IMR-90 (cell line): ENCODE measurements at regions not wholly inside any gene's neighbourhood (a gene's known extent, or its start where the extent isn't known, plus 50 kb on each side); places are given as distances from the start of the nearest gene placed in this dataset.

ENCODE experiments used
- ATAC-seq: fragments of 200-7000 bp; cut with Tn5 transposase; 2 replicates; pipeline ENCODE4 v1.9.1; 2020; ENCODE audit warnings: low read depth, mild to moderate bottlenecking, moderate library complexity
- BruUV-seq: library from RNA; stranded (reverse); fragments of 400-500 nt; replicated peaks from 2 replicates; lab custom pipeline; 2021; lab: Mats Ljungman, UMichigan
- CTCF ChIA-PET: fragments of 300-600 bp; formaldehyde crosslinking; extraction: SDS; loops from one replicate; lab custom pipeline; 2021; ENCODE audit warnings: antibody characterized with exemption; lab: Yijun Ruan, JAX
- POLR2A ChIA-PET: fragments of 300-600 bp; sonication (Branson Sonifier 250); formaldehyde crosslinking; loops from one replicate; lab custom pipeline; 2022; ENCODE audit warnings: antibody characterized with exemption; ENCODE audit not compliant: unreplicated experiment; lab: Charles Lee
- DNase-seq: peaks from one replicate; pipeline ENCODE4 v3.0.0; 2013
- H2AFZ ChIP-seq: replicated peaks from 2 replicates; pipeline ENCODE3; 2013; ENCODE audit warnings: low read length, mild to moderate bottlenecking; ENCODE audit not compliant: poor library complexity
- H2AK5ac ChIP-seq: 2 replicates; pipeline ENCODE4 v1.6.1; 2013; ENCODE audit warnings: low read depth, low read length, inconsistent platforms
- H2AK9ac ChIP-seq: replicated peaks from 2 replicates; pipeline ENCODE3; 2013; ENCODE audit warnings: mild to moderate bottlenecking, low read depth, low read length, moderate library complexity; ENCODE audit not compliant: poor library complexity
- H2BK120ac ChIP-seq: 2 replicates; pipeline ENCODE4 v1.6.1; 2013; ENCODE audit warnings: low read depth, low read length, inconsistent platforms
- H2BK15ac ChIP-seq: 3 replicates; pipeline ENCODE4 v1.6.1; 2013; ENCODE audit warnings: low read depth, low read length, inconsistent platforms
- H2BK20ac ChIP-seq: 2 replicates; pipeline ENCODE4 v1.6.1; 2013; ENCODE audit warnings: low read depth, mild to moderate bottlenecking, inconsistent platforms, low read length, moderate library complexity
- H2BK5ac ChIP-seq: 2 replicates; pipeline ENCODE4 v1.6.1; 2013; ENCODE audit warnings: mild to moderate bottlenecking, low read depth, low read length, inconsistent platforms; ENCODE audit not compliant: poor library complexity, severe bottlenecking
- H3K14ac ChIP-seq: replicated peaks from 2 replicates; pipeline ENCODE4 v1.6.1; 2013; ENCODE audit warnings: low read depth, low read length, inconsistent platforms
- H3K18ac ChIP-seq: 2 replicates; pipeline ENCODE4 v1.6.1; 2013; ENCODE audit warnings: low read depth, low read length, control low read depth
- H3K23ac ChIP-seq: 2 replicates; pipeline ENCODE4 v1.6.1; 2013; ENCODE audit warnings: low read depth, low read length, inconsistent platforms
- H3K27ac ChIP-seq: 2 replicates; pipeline ENCODE4 v1.5.1; 2013; ENCODE audit warnings: mild to moderate bottlenecking, control low read depth, low read length; ENCODE audit not compliant: insufficient read depth
- H3K27me3 ChIP-seq: 2 replicates; pipeline ENCODE4 v1.6.1; 2013; ENCODE audit warnings: low read length; ENCODE audit not compliant: control insufficient read depth, insufficient read depth
- H3K36me3 ChIP-seq: 2 replicates; pipeline ENCODE4 v1.6.1; 2013; ENCODE audit warnings: low read length, mixed read lengths; ENCODE audit not compliant: control insufficient read depth, insufficient read depth
- H3K4ac ChIP-seq: 2 replicates; pipeline ENCODE4 v1.6.1; 2013; ENCODE audit warnings: low read depth, low read length, inconsistent platforms
- H3K4me1 ChIP-seq: 2 replicates; pipeline ENCODE4 v1.6.1; 2013; ENCODE audit warnings: low read length, mixed read lengths; ENCODE audit not compliant: control insufficient read depth, insufficient read depth
- H3K4me2 ChIP-seq: 2 replicates; pipeline ENCODE4 v1.6.1; 2013; ENCODE audit warnings: low read depth, mild to moderate bottlenecking, control low read depth, low read length, moderate library complexity
- H3K4me3 ChIP-seq: 2 replicates; pipeline ENCODE4 v1.5.1; 2013; ENCODE audit warnings: low read depth, mild to moderate bottlenecking, control low read depth, low read length, moderate library complexity; ENCODE audit not compliant: insufficient read depth
- H3K56ac ChIP-seq: 2 replicates; pipeline ENCODE4 v1.6.1; 2013; ENCODE audit warnings: low read length, inconsistent platforms; ENCODE audit not compliant: insufficient read depth; ENCODE audit errors: extremely low read depth
- H3K79me1 ChIP-seq, 2 experiments: 2 replicates each; pipeline ENCODE4 v1.6.1; 2013; ENCODE audit warnings: low read length in 2 of 2, inconsistent platforms in 1 of 2, low read depth in 1 of 2
- H3K9ac ChIP-seq: 2 replicates; pipeline ENCODE4 v1.6.1; 2013; ENCODE audit warnings: low read depth, low read length, control low read depth
- H3K9me1 ChIP-seq: 2 replicates; pipeline ENCODE4 v1.6.1; 2013; ENCODE audit warnings: low read length, inconsistent platforms; ENCODE audit not compliant: insufficient read depth
- H3K9me3 ChIP-seq: 2 replicates; pipeline ENCODE4 v1.6.1; 2013; ENCODE audit warnings: low read length; ENCODE audit not compliant: control insufficient read depth, insufficient read depth
- H4K20me1 ChIP-seq: 2 replicates; pipeline ENCODE4 v1.6.1; 2013; ENCODE audit warnings: low read length, inconsistent platforms; ENCODE audit not compliant: insufficient read depth
- H4K5ac ChIP-seq: 2 replicates; pipeline ENCODE4 v1.6.1; 2013; ENCODE audit warnings: mild to moderate bottlenecking, low read depth, low read length, control low read depth
- H4K8ac ChIP-seq, 2 experiments: 2 replicates each; pipeline ENCODE4 v1.6.1; 2013; ENCODE audit warnings: low read depth in 2 of 2, low read length in 2 of 2, control low read depth in 1 of 2, inconsistent platforms in 1 of 2
- H4K91ac ChIP-seq: 2 replicates; pipeline ENCODE4 v1.6.1; 2013; ENCODE audit warnings: low read depth, low read length, inconsistent platforms; ENCODE audit not compliant: insufficient read depth
- CEBPB ChIP-seq: IDR thresholded peaks from 2 replicates; pipeline ENCODE4 v1.6.1; 2012; ENCODE audit warnings: low read depth, low read length, improper control_type of control experiment
- MAFK ChIP-seq: IDR thresholded peaks from 2 replicates; pipeline ENCODE4 v1.6.1; 2012; ENCODE audit warnings: low read depth, low read length, improper control_type of control experiment
- MXI1 ChIP-seq: IDR thresholded peaks from 2 replicates; pipeline ENCODE4 v1.6.1; 2012; ENCODE audit warnings: low read depth, mild to moderate bottlenecking, low read length, moderate library complexity, borderline replicate concordance
- NFE2L2 ChIP-seq: fragments of 150-350 bp; IDR thresholded peaks from 2 replicates; pipeline ENCODE4 v1.6.1; 2016; ENCODE audit warnings: low read depth, mild to moderate bottlenecking, low read length
- POLR2A ChIP-seq: IDR thresholded peaks from 2 replicates; pipeline ENCODE4 v1.6.1; 2012; ENCODE audit warnings: mild to moderate bottlenecking, low read depth, low read length
- RFX5 ChIP-seq: IDR thresholded peaks from 2 replicates; pipeline ENCODE4 v1.8.0; 2012; ENCODE audit warnings: low read depth, mild to moderate bottlenecking, low read length, moderate library complexity
- SMC3 ChIP-seq: fragments of 150-350 bp; IDR thresholded peaks from 2 replicates; pipeline ENCODE4 v1.6.1; 2016; ENCODE audit warnings: low read depth, mild to moderate bottlenecking, antibody characterized with exemption, low read length, moderate library complexity
- WGBS, 2 experiments: methylation state at CpG; one replicate each; pipeline versions ENCODE4 v1.1.5 to v1.1.7; 2013; ENCODE audit warnings: missing lambda C conversion rate in 2 of 2; ENCODE audit not compliant: insufficient read length in 1 of 2; ENCODE audit errors: extremely low coverage in 2 of 2; 5-methylcytosine and 5-hydroxymethylcytosine counted together
- dilution Hi-C: fragments of 300-500 bp; cut with HindIII; formaldehyde crosslinking; loops from one replicate; pipeline ENCODE4 v1.14.3; 2018; ENCODE audit warnings: low sequenced_read_pairs; ENCODE audit not compliant: unreplicated experiment
- in situ Hi-C: fragments of 300-500 bp; cut with MboI; formaldehyde crosslinking; loops from 3 replicates; pipeline ENCODE4 v1.14.3; 2019; ENCODE audit warnings: low sequenced_read_pairs, inconsistent platforms, mixed read lengths
- intact Hi-C: fragments of 100-400 bp; cut with micrococcal nuclease; formaldehyde crosslinking; loops from 2 replicates; pipeline ENCODE4 v1.10.0; 2022
- TF ChIP-seq, protein P1 (sequence below): conservative IDR thresholded peaks from 2 replicates; pipeline ENCODE4 v1.5.1; 2012; ENCODE audit warnings: mild to moderate bottlenecking, low read depth, low read length, improper control_type of control experiment
- TF ChIP-seq, protein P2 (sequence below): fragments of 150-350 bp; IDR thresholded peaks from 2 replicates; pipeline ENCODE4 v1.6.1; 2016; ENCODE audit warnings: low read depth, mild to moderate bottlenecking, low read length, moderate library complexity, borderline replicate concordance

DNA sequence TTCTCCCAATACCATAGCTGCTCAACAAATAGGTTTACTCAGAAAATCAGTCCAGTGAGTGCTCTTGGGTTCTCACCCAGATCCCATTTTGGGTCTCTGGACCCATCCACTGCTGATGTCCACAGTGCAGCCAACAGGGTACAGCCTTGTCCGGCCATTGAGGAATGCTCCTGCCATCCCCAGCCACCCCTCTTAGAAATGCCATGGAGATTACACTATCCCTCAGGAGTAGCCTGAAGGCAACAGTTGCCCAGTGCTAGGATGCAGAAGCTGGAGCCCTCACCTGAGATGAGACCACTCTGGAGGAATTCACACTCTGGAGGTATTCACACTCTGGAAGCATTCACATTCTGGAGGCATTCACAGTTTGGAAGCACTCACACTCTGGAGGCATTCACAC is 958.8 kb upstream of the TMEM132C start:
- no peak overlapping the region for H3K27ac ChIP-seq
- no peak overlapping the region for H3K18ac ChIP-seq
- no peaks in the 10 kb centered on the region for H3K9me1 ChIP-seq
- no peaks in the 10 kb centered on the region for H4K20me1 ChIP-seq
- no peak overlapping the region for H3K4ac ChIP-seq
- H2BK15ac ChIP-seq: no peak overlapping the region
- no peak overlapping the region for H3K4me3 ChIP-seq
- CTCF ChIA-PET: no interaction called here
- H2BK5ac ChIP-seq: no peak overlapping the region
- H2BK20ac ChIP-seq: no peak overlapping the region
- no TSS peak for BruUV-seq
- no peak overlapping the region for H2AK9ac ChIP-seq
- H3K9me3 ChIP-seq: peaks cover 12% of the 10 kb centered on the region
- no peak overlapping the region for H2AFZ ChIP-seq
- H3K36me3 ChIP-seq: no peaks in the 10 kb centered on the region
- DNase-seq: no peak
- no peak overlapping the region for H4K91ac ChIP-seq
- no peak overlapping the region for H3K56ac ChIP-seq
- H4K8ac ChIP-seq: no peak overlapping the region
- no peaks in the 10 kb centered on the region for H3K4me1 ChIP-seq
- H3K27me3 ChIP-seq: no peaks in the 10 kb centered on the region
- in situ Hi-C loops (no loop called here), intact Hi-C loops (no loop called here), dilution Hi-C loops (no loop called here)
- H3K79me1 ChIP-seq: no peaks in the 10 kb centered on the region
- POLR2A ChIA-PET: no interaction called here
- H2BK120ac ChIP-seq: no peak overlapping the region
- H3K23ac ChIP-seq: no peak overlapping the region
- WGBS, 2 experiments: no CpG with 5 or more reads among the region's 1 CpG
- no peak overlapping the region for H3K4me2 ChIP-seq
- H3K9ac ChIP-seq: no peak overlapping the region
- no peak for ATAC-seq
- H2AK5ac ChIP-seq: no peak overlapping the region
- H4K5ac ChIP-seq: no peak overlapping the region
- TF ChIP-seq CEBPB: no peak
- TF ChIP-seq SMC3: no peak
- TF ChIP-seq, protein P1, sequence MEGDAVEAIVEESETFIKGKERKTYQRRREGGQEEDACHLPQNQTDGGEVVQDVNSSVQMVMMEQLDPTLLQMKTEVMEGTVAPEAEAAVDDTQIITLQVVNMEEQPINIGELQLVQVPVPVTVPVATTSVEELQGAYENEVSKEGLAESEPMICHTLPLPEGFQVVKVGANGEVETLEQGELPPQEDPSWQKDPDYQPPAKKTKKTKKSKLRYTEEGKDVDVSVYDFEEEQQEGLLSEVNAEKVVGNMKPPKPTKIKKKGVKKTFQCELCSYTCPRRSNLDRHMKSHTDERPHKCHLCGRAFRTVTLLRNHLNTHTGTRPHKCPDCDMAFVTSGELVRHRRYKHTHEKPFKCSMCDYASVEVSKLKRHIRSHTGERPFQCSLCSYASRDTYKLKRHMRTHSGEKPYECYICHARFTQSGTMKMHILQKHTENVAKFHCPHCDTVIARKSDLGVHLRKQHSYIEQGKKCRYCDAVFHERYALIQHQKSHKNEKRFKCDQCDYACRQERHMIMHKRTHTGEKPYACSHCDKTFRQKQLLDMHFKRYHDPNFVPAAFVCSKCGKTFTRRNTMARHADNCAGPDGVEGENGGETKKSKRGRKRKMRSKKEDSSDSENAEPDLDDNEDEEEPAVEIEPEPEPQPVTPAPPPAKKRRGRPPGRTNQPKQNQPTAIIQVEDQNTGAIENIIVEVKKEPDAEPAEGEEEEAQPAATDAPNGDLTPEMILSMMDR: no peak
- TF ChIP-seq MAFK: no peak
- no peak for TF ChIP-seq NFE2L2
- no peak for TF ChIP-seq POLR2A
- no peak for TF ChIP-seq RFX5
- TF ChIP-seq, protein P2, sequence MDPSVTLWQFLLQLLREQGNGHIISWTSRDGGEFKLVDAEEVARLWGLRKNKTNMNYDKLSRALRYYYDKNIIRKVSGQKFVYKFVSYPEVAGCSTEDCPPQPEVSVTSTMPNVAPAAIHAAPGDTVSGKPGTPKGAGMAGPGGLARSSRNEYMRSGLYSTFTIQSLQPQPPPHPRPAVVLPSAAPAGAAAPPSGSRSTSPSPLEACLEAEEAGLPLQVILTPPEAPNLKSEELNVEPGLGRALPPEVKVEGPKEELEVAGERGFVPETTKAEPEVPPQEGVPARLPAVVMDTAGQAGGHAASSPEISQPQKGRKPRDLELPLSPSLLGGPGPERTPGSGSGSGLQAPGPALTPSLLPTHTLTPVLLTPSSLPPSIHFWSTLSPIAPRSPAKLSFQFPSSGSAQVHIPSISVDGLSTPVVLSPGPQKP: no peak
- no peak for TF ChIP-seq MXI1
- no peak overlapping the region for H3K14ac ChIP-seq
